ENCODE measurements at regions not wholly inside any gene's neighbourhood (a gene's known extent, or its start where the extent isn't known, plus 50 kb on each side); places are given as distances from the start of the nearest gene placed in this dataset.
"Not testable (repeated sequence)": the region's sequence is repeated elsewhere in the genome, so short reads cannot be mapped to it uniquely, and the experiment has no call there.

DNA sequence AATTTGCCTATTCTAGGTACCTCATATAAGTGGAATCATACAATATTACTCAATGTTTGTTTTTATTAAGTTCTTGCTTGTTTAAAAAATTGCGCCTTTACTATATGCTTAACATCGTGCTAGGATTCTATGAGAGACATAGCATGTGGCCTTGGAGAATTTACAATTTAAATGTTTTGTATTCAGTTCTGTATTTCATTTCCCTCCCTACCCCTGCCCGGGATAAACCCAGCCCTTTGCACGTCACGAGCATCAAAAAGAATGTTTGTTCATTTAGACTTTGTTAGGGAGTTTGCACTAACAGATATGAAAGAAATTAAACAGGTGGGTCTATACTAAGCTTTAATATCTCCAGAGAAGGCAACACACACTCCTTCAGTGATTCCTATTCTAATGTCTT, 75.7 kb downstream of the C18orf54 start:
- no peaks in the 10 kb centered on the region for H3K4me1 Mint-ChIP-seq (ENCODE audit: low read depth)
- intact Hi-C loops (cut with micrococcal nuclease) = no loop called here
- H3K27me3 Mint-ChIP-seq (ENCODE audit: insufficient read depth) = peaks cover 17% of the 10 kb centered on the region
- no peak overlapping the region for H3K27ac Mint-ChIP-seq
- no peaks in the 10 kb centered on the region for H3K9me3 Mint-ChIP-seq
- H3K4me3 Mint-ChIP-seq = no peak overlapping the region
- no peak for DNase-seq (ENCODE audit: low spot score)
- no peaks in the 10 kb centered on the region for H3K36me3 Mint-ChIP-seq (ENCODE audit: low read depth)

- no peak overlapping the region for H3K27ac Mint-ChIP-seq
- no peak for DNase-seq (ENCODE audit: low spot score)
- no peaks in the 10 kb centered on the region for H3K4me1 Mint-ChIP-seq (ENCODE audit: low read depth)
- no peak overlapping the region for H3K4me3 Mint-ChIP-seq
- no peaks in the 10 kb centered on the region for H3K36me3 Mint-ChIP-seq (ENCODE audit: low read depth)
- intact Hi-C loops (cut with micrococcal nuclease) = no loop called here
- H3K9me3 Mint-ChIP-seq = no peaks in the 10 kb centered on the region
- peaks cover 17% of the 10 kb centered on the region for H3K27me3 Mint-ChIP-seq (ENCODE audit: insufficient read depth)
These were observed 76.2 kb downstream of the C18orf54 start for GRCh38 chr18:54433857-54434256.

DNA sequence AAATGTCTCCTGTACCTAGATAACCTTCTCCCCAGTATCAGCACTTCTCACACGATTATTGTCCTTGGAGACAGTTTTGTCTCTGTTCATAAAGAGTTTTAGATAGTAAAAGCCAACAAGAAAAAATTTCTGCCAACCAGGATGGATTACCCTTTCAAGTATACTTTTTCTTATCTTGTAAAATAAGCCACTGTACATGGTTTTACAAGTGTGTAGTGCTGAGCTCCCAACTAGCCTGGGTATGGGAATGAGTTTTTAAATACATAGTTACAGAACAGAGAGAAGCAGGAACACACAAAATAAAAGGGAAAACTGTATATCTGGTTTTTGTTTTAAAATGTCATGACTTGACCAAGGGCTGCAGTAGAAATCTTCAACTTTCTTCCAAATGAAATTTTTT, 76.7 kb downstream of the C18orf54 start:
- Mint-ChIP-seq H3K4me3 (no peak overlapping the region), H3K9me3 (no peaks in the 10 kb centered on the region), H3K27me3 (ENCODE audit: insufficient read depth) (peaks cover 20% of the 10 kb centered on the region), H3K36me3 (ENCODE audit: low read depth) (no peaks in the 10 kb centered on the region), H3K4me1 (ENCODE audit: low read depth) (no peaks in the 10 kb centered on the region), H3K27ac (no peak overlapping the region)
- DNase-seq (ENCODE audit: low spot score) = no peak
- intact Hi-C loops (cut with micrococcal nuclease) = no loop called here

- H3K9me3 Mint-ChIP-seq = no peaks in the 10 kb centered on the region
- intact Hi-C loops (cut with micrococcal nuclease) = no loop called here
- DNase-seq (ENCODE audit: low spot score) = no peak
- no peak overlapping the region for H3K27ac Mint-ChIP-seq
- H3K36me3 Mint-ChIP-seq (ENCODE audit: low read depth) = no peaks in the 10 kb centered on the region
- H3K4me3 Mint-ChIP-seq = no peak overlapping the region
- peaks cover 22% of the 10 kb centered on the region for H3K27me3 Mint-ChIP-seq (ENCODE audit: insufficient read depth)
- H3K4me1 Mint-ChIP-seq (ENCODE audit: low read depth) = no peaks in the 10 kb centered on the region
These were observed 78.8 kb downstream of the C18orf54 start for GRCh38 chr18:54436501-54436900.

GRCh38 chr18:54440292-54440691, 82.6 kb downstream of the C18orf54 start:
- Mint-ChIP-seq H3K27ac (no peak overlapping the region), H3K36me3 (ENCODE audit: low read depth) (no peaks in the 10 kb centered on the region), H3K4me3 (no peak overlapping the region), H3K9me3 (no peaks in the 10 kb centered on the region), H3K27me3 (ENCODE audit: insufficient read depth) (peaks cover 9% of the 10 kb centered on the region), H3K4me1 (ENCODE audit: low read depth) (no peaks in the 10 kb centered on the region)
- no peak for DNase-seq (ENCODE audit: low spot score)
- intact Hi-C loops (cut with micrococcal nuclease) = loop anchor here (10.0 kb wide), 2 partner anchors 205 to 515 kb away; partner anchors contain the start of gene CCDC68

DNA sequence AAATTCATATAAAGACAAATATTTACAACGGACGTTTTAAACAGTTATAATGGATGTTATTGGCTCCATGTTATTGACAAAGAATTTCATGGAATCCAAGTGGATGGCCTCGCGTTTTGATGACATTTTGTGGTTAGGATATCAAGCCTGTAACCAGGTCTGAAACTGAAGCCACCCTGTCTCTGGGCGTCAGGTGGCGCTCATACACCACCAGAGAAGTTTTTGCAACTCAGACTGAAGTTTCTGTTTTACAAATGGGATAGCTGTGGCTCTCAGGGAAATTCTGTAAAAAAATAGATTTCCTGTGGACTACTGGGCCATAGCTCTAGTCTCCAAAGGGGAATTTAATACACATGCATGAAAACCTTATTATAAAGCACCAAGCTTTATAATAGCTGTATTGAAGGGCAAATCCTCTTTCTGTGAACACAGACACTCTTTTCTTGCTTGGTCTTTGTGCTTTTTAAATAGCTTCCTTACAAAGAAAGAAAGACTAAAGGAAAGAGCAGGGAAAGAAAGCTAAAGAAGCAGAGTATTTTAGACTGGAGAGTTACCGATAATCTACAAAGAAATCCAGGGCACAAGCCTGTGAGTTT, 86.7 kb downstream of the C18orf54 start:
- H3K36me3 Mint-ChIP-seq (ENCODE audit: low read depth) = no peaks in the 10 kb centered on the region

GRCh38 chr18:54453996-54454395, 96.3 kb downstream of the C18orf54 start:
- no peaks in the 10 kb centered on the region for H3K9me3 Mint-ChIP-seq

More for the DNA sequence above, 86.7 kb downstream of the C18orf54 start:
- peaks cover 9% of the 10 kb centered on the region for H3K27me3 Mint-ChIP-seq (ENCODE audit: insufficient read depth)
- H3K27ac Mint-ChIP-seq = no peak overlapping the region
- intact Hi-C loops (cut with micrococcal nuclease) = loop anchor here (1.0 to 10.0 kb wide), 5 partner anchors 115 to 539 kb away; partner anchors contain the start of gene CCDC68
- no peaks in the 10 kb centered on the region for H3K9me3 Mint-ChIP-seq
- DNase-seq (ENCODE audit: low spot score) = no peak
- no peak overlapping the region for H3K4me3 Mint-ChIP-seq
- no peaks in the 10 kb centered on the region for H3K4me1 Mint-ChIP-seq (ENCODE audit: low read depth)

DNA sequence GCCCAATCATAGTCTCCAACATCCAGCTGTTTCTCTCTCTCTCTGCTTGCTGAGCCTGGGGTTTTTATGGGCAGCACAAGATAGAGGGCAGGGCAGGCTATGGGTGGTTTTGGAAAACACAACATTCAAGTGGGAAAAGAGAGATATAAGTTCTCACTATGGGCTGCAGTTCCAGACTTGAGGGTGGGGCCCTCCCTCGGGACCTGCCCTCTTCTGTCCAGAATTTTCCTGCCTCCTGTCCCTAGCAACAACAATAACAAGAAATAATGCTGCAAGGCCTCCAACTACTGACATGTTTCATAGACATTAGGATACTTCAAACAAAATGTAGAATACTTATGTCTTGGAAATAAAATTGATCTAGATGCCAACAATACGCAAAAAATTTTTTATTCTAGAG, 107.8 kb downstream of the C18orf54 start:
- H3K27me3 Mint-ChIP-seq (ENCODE audit: insufficient read depth) = no peaks in the 10 kb centered on the region
- H3K27ac Mint-ChIP-seq = no peak overlapping the region
- intact Hi-C loops (cut with micrococcal nuclease) = no loop called here
- H3K4me3 Mint-ChIP-seq = no peak overlapping the region
- H3K4me1 Mint-ChIP-seq (ENCODE audit: low read depth) = no peaks in the 10 kb centered on the region
- H3K9me3 Mint-ChIP-seq = no peaks in the 10 kb centered on the region
- no peak for DNase-seq (ENCODE audit: low spot score)
- H3K36me3 Mint-ChIP-seq (ENCODE audit: low read depth) = no peaks in the 10 kb centered on the region

More at GRCh38 chr18:54453996-54454395, 96.3 kb downstream of the C18orf54 start:
- no peak for DNase-seq (ENCODE audit: low spot score)
- H3K36me3 Mint-ChIP-seq (ENCODE audit: low read depth) = no peaks in the 10 kb centered on the region
- intact Hi-C loops (cut with micrococcal nuclease) = no loop called here
- H3K27ac Mint-ChIP-seq = no peak overlapping the region
- H3K4me3 Mint-ChIP-seq = no peak overlapping the region
- no peaks in the 10 kb centered on the region for H3K4me1 Mint-ChIP-seq (ENCODE audit: low read depth)
- peaks cover 5% of the 10 kb centered on the region for H3K27me3 Mint-ChIP-seq (ENCODE audit: insufficient read depth)

DNA sequence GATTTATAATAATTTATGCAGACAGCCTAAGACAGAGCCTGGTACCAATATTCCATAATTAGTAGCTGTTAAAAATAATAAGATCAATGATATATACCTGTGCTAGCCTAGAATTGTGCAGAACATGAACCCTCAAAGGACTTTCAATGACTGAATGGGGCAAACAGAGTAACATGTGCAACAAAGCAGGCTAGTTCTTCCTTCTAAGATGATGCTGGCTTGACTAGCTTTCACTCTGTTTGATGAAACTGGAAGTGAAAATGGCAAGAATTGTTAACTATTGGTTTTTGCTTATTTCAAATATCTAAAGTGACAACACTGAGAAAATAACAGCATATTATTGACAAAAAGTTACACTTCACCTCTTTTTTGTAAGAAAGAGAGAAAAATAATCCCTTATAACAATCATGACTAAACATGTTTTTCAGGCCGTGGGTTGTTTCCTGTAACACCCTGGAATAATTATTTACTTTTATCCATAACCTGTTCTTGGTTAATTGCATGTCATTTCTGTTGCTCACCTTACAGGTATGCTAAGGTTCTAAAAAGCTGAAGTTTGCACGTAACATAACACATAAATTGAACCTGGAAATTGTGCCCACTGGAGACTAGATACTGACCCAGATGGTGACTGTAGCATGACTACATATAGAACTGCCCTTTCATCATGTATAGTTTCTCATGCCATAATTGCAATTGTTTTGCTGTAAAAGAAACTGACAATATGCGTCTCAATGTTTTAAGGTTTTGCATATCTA, 108.7 kb downstream of the C18orf54 start:
- Mint-ChIP-seq H3K9me3 (no peaks in the 10 kb centered on the region), H3K36me3 (ENCODE audit: low read depth) (no peaks in the 10 kb centered on the region), H3K4me1 (ENCODE audit: low read depth) (no peaks in the 10 kb centered on the region), H3K4me3 (no peak overlapping the region), H3K27ac (no peak overlapping the region), H3K27me3 (ENCODE audit: insufficient read depth) (no peaks in the 10 kb centered on the region)
- DNase-seq (ENCODE audit: low spot score) = no peak
- intact Hi-C loops (cut with micrococcal nuclease) = no loop called here

DNA sequence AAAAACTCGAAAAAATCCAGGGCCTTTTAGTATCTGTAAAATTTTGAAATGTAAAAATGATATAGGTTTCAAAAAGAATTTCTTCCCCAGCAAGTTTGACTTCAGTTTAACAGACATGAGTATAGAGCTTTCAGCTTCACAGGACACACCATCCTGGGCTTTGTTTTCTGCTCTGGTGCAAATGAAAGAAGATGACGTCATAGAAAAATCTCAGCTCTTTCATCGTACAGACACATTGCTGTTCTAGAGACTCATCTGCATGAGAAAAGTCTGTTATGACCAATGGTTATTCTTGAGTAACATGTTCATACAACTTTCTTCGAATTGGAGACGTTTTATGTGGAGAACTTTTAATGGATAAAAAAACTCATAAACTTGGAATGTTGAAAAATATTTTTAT, 111.7 kb upstream of the DYNAP start:
- DNase-seq (ENCODE audit: low spot score) = no peak
- no peak overlapping the region for H3K27ac Mint-ChIP-seq
- no peaks in the 10 kb centered on the region for H3K9me3 Mint-ChIP-seq
- intact Hi-C loops (cut with micrococcal nuclease) = no loop called here
- H3K27me3 Mint-ChIP-seq (ENCODE audit: insufficient read depth) = no peaks in the 10 kb centered on the region
- no peaks in the 10 kb centered on the region for H3K4me1 Mint-ChIP-seq (ENCODE audit: low read depth)
- no peaks in the 10 kb centered on the region for H3K36me3 Mint-ChIP-seq (ENCODE audit: low read depth)
- H3K4me3 Mint-ChIP-seq = no peak overlapping the region

- intact Hi-C loops (cut with micrococcal nuclease) = no loop called here
- no peak for DNase-seq (ENCODE audit: low spot score)
- Mint-ChIP-seq H3K36me3 (ENCODE audit: low read depth) (no peaks in the 10 kb centered on the region), H3K27me3 (ENCODE audit: insufficient read depth) (peaks cover 4% of the 10 kb centered on the region), H3K4me1 (ENCODE audit: low read depth) (no peaks in the 10 kb centered on the region), H3K4me3 (no peak overlapping the region), H3K27ac (no peak overlapping the region), H3K9me3 (no peaks in the 10 kb centered on the region)
These were observed 110.4 kb upstream of the DYNAP start for GRCh38 chr18:54480616-54481015.

DNA sequence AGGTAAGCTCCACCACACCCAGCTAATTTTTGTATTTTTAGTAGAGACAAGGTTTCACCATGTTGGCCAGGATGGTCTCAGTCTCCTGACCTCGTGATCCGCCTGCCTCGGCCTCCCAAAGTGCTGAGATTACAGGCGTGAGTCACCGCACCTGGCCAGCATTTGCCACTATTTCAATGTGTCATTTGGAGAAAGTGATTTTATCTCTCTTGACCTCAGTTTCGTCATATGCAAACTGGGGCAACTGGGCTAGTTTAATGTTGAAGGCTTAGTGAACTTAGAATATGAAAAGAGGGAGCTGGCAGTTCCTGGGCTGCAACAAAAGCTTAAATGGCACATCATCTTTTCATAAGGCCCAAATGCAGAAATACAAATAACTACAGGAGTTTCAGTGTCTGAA, 88.6 kb upstream of the DYNAP start:
- H3K4me3 Mint-ChIP-seq; H3K9me3 Mint-ChIP-seq; intact Hi-C loops (cut with micrococcal nuclease); H3K36me3 Mint-ChIP-seq (ENCODE audit: low read depth); DNase-seq (ENCODE audit: low spot score); H3K4me1 Mint-ChIP-seq (ENCODE audit: low read depth); H3K27me3 Mint-ChIP-seq (ENCODE audit: insufficient read depth); H3K27ac Mint-ChIP-seq: not testable (repeated sequence)

DNA sequence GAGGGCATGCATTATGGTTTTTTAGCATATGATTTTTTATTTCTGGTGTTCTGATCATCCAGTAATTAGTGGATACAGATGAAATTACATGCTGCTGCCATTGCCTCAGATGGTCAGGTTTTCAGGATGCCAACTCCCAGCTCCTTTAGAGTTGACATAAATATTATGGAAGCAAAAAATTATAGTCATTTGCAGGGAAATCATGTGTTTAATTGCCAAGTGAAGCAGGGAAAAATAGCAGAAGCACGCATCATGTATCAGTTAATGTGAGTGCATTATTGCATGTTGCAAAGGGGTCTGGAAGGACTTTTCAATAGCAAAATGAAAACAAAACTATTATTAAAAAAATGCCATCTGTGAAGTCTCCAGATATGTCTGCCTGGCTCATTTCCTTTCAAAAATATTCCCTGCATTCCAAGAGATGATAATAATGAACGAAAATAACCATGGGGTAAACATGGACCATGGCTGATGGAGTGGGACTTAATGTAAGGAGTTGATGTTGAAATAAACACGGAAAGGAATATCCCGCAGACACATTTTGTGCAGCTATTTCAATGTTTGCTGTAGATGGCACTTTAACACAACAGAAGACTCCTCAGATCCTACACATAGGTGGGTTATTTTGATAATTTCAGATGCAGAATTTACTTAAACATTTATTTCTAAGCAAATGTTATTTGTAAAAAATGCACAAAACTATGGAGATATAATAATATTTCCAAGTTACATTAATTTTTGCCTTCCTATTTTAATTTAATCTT, 87.7 kb upstream of the DYNAP start:
- H3K9me3 Mint-ChIP-seq = no peaks in the 10 kb centered on the region
- no peak for DNase-seq (ENCODE audit: low spot score)

More for the DNA sequence above, 87.7 kb upstream of the DYNAP start:
- intact Hi-C loops (cut with micrococcal nuclease) = no loop called here
- no peaks in the 10 kb centered on the region for H3K36me3 Mint-ChIP-seq (ENCODE audit: low read depth)
- no peaks in the 10 kb centered on the region for H3K4me1 Mint-ChIP-seq (ENCODE audit: low read depth)
- H3K27ac Mint-ChIP-seq = no peak overlapping the region
- H3K27me3 Mint-ChIP-seq (ENCODE audit: insufficient read depth) = no peaks in the 10 kb centered on the region
- no peak overlapping the region for H3K4me3 Mint-ChIP-seq

Measured in activated T-helper 1 cell treated with anti-CD3 and anti-CD28 coated beads, Interleukin-12 subunit alpha, Interleukin-12 subunit beta, Interleukin-2, Interleukin-4 antibody, amounts not matched to agents 30 ng/mL and 10 ng/mL and 1 ng/mL, durations not matched to agents 14 hours and 24 hours and 36 hours (primary cell).